Smooth muscle cell (in vitro differentiated cells): ENCODE measurements at regions not wholly inside any gene's neighbourhood (a gene's known extent, or its start where the extent isn't known, plus 50 kb on each side); places are given as distances from the start of the nearest gene placed in this dataset.

Experiments
- DNase-seq: peaks from one replicate; lab custom pipeline; 2025; ENCODE audit not compliant: unreplicated experiment; lab: John Stamatoyannopoulos, UW
- H2AFZ ChIP-seq: fragments of 200-600 bp; sonication (generic); 2 replicates; pipeline ENCODE4 v1.6.0; 2016; ENCODE audit warnings: antibody characterized with exemption, low read depth, mild to moderate bottlenecking
- H3F3A ChIP-seq: fragments of 200-600 bp; sonication (generic); 2 replicates; pipeline ENCODE4 v1.6.0; 2017; ENCODE audit warnings: antibody characterized with exemption, low read depth
- H3K27ac ChIP-seq: fragments of 200-600 bp; sonication (generic); 2 replicates; pipeline ENCODE4 v1.5.1; 2016; ENCODE audit warnings: low read depth, mild to moderate bottlenecking
- H3K27me3 ChIP-seq: fragments of 200-600 bp; sonication (generic); 2 replicates; pipeline ENCODE4 v1.6.1; 2016; ENCODE audit warnings: low read depth, mild to moderate bottlenecking
- H3K36me3 ChIP-seq: fragments of 200-600 bp; sonication (generic); 2 replicates; pipeline ENCODE4 v1.5.1; 2016; ENCODE audit warnings: low read depth
- H3K4me1 ChIP-seq: fragments of 200-600 bp; sonication (generic); 2 replicates; pipeline ENCODE4 v1.5.1; 2016; ENCODE audit warnings: low read depth
- H3K4me2 ChIP-seq: fragments of 200-600 bp; sonication (generic); 2 replicates; pipeline ENCODE4 v1.6.0; 2016; ENCODE audit warnings: mild to moderate bottlenecking
- H3K4me3 ChIP-seq: fragments of 200-600 bp; sonication (generic); 2 replicates; pipeline ENCODE4 v1.5.1; 2016; ENCODE audit warnings: mild to moderate bottlenecking
- H3K79me2 ChIP-seq: fragments of 200-600 bp; sonication (generic); 2 replicates; pipeline ENCODE4 v1.6.0; 2016; ENCODE audit warnings: low read depth, mild to moderate bottlenecking
- H3K9ac ChIP-seq: fragments of 200-600 bp; sonication (generic); 2 replicates; pipeline ENCODE4 v1.6.0; 2016; ENCODE audit warnings: low read depth
- H3K9me3 ChIP-seq: fragments of 200-600 bp; sonication (generic); replicated peaks from 2 replicates; pipeline ENCODE4 v1.5.1; 2016; ENCODE audit warnings: low read depth
- H4K20me1 ChIP-seq: fragments of 200-600 bp; sonication (generic); 2 replicates; pipeline ENCODE4 v1.6.0; 2016; ENCODE audit warnings: low read depth
- WGBS: methylation state at CpG from one replicate; pipeline ENCODE4 v1.1.7; 2016; ENCODE audit warnings: low lambda C conversion rate; 5-methylcytosine and 5-hydroxymethylcytosine counted together
- TF ChIP-seq, protein P1 (sequence below): fragments of 200-600 bp; sonication (generic); IDR thresholded peaks from 2 replicates; pipeline ENCODE4 v1.5.1; 2017; ENCODE audit warnings: borderline replicate concordance, mild to moderate bottlenecking, antibody characterized with exemption; ENCODE audit not compliant: insufficient read depth, poor library complexity, severe bottlenecking

DNA sequence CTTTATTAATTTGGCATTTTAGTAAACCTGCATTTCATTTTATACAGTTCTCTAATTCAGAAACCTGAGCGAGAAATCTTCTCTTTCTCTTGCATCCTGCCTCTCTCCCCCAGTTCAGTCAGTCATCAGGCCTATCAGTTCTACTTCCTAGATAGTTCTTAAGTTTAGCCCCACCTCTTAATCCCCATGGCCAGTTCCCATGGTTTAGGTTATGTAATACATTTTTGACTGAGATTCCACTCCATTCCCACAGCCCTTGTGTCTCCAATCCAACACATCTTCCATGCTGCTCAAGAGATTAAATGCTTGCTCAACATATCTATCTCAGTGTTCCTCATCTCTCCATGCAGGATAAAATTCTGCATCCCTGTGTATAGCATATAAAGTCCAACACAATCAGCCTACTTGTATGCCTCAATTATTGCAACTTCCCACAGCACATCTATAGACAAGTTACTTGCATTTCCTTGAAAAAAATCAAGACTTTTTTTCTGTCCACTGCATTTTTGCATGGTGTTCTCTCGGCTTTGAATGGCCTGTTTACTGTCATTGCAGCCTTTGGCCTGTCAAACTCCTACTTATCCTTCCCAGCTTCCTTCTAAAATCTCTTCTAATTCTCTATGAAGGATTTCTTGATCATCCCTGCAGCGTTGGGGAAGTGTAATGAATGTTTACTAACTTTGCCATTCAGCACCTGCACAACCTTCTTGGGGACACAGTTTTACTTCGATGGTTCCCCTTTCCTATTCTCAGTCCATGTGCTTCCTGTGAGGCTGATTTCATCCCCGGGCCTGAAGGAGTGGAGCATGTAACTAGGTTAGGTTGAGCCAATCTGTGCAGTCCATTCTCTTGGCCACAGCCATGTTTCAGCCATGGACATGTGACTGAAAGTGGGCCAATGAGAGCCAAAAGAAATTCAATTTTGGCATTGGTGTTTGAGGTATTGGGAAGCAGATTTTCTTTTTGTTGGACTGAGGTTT lies 80.8 kb downstream of the DACT1 start:
- H3K27me3 ChIP-seq = no peaks in the 10 kb centered on the region
- TF ChIP-seq, protein P1, sequence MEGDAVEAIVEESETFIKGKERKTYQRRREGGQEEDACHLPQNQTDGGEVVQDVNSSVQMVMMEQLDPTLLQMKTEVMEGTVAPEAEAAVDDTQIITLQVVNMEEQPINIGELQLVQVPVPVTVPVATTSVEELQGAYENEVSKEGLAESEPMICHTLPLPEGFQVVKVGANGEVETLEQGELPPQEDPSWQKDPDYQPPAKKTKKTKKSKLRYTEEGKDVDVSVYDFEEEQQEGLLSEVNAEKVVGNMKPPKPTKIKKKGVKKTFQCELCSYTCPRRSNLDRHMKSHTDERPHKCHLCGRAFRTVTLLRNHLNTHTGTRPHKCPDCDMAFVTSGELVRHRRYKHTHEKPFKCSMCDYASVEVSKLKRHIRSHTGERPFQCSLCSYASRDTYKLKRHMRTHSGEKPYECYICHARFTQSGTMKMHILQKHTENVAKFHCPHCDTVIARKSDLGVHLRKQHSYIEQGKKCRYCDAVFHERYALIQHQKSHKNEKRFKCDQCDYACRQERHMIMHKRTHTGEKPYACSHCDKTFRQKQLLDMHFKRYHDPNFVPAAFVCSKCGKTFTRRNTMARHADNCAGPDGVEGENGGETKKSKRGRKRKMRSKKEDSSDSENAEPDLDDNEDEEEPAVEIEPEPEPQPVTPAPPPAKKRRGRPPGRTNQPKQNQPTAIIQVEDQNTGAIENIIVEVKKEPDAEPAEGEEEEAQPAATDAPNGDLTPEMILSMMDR = no peak
- peak overlapping the region; percentile 72 for H3K4me2 ChIP-seq
- H3K36me3 ChIP-seq = no peaks in the 10 kb centered on the region
- DNase-seq = no peak
- 38% methylated on average over 5 of the region's 5 CpGs for WGBS
- H3K4me1 ChIP-seq = peaks cover 23% of the 10 kb centered on the region
- no peak overlapping the region for H3K9ac ChIP-seq
- H4K20me1 ChIP-seq = no peaks in the 10 kb centered on the region
- H3K9me3 ChIP-seq = no peaks in the 10 kb centered on the region
- peaks cover 26% of the 10 kb centered on the region for H3F3A ChIP-seq
- no peaks in the 10 kb centered on the region for H3K79me2 ChIP-seq
- peak overlapping the region; percentile 71 for H3K27ac ChIP-seq
- no peak overlapping the region for H2AFZ ChIP-seq
- H3K4me3 ChIP-seq = no peak overlapping the region

- WGBS = 94% methylated on average over 3 of the region's 3 CpGs
- no peaks in the 10 kb centered on the region for H3K27me3 ChIP-seq
- no peak overlapping the region for H3K4me2 ChIP-seq
- no peak overlapping the region for H2AFZ ChIP-seq
- no peak overlapping the region for H3K9ac ChIP-seq
- no peaks in the 10 kb centered on the region for H3K79me2 ChIP-seq
- DNase-seq = no peak
- no peaks in the 10 kb centered on the region for H3K9me3 ChIP-seq
- no peaks in the 10 kb centered on the region for H3K36me3 ChIP-seq
- TF ChIP-seq, protein P1 = no peak
- H4K20me1 ChIP-seq = no peaks in the 10 kb centered on the region
- H3F3A ChIP-seq = peaks cover 25% of the 10 kb centered on the region
- H3K4me1 ChIP-seq = peaks cover 23% of the 10 kb centered on the region
- H3K27ac ChIP-seq = no peak overlapping the region
- no peak overlapping the region for H3K4me3 ChIP-seq
Measured at GRCh38 chr14:58721723-58722122, 84.0 kb downstream of the DACT1 start.

GRCh38 chr14:58722441-58722840 lies 84.7 kb downstream of the DACT1 start:
- TF ChIP-seq, protein P1 = no peak
- Histone ChIP-seq H3K27ac (no peak overlapping the region), H2AFZ (peak overlapping the region; percentile 44), H3K9ac (no peak overlapping the region), H3K79me2 (no peaks in the 10 kb centered on the region), H3K9me3 (no peaks in the 10 kb centered on the region), H3K36me3 (no peaks in the 10 kb centered on the region), H3F3A (peaks cover 20% of the 10 kb centered on the region), H3K4me2 (no peak overlapping the region), H3K4me1 (peaks cover 16% of the 10 kb centered on the region), H3K4me3 (no peak overlapping the region), H3K27me3 (no peaks in the 10 kb centered on the region), H4K20me1 (no peaks in the 10 kb centered on the region)
- no peak for DNase-seq
- WGBS = 76% methylated on average over 4 of the region's 4 CpGs
